ENCODE measurements at regions not wholly inside any gene's neighbourhood (a gene's known extent, or its start where the extent isn't known, plus 50 kb on each side); places are given as distances from the start of the nearest gene placed in this dataset.

DNA sequence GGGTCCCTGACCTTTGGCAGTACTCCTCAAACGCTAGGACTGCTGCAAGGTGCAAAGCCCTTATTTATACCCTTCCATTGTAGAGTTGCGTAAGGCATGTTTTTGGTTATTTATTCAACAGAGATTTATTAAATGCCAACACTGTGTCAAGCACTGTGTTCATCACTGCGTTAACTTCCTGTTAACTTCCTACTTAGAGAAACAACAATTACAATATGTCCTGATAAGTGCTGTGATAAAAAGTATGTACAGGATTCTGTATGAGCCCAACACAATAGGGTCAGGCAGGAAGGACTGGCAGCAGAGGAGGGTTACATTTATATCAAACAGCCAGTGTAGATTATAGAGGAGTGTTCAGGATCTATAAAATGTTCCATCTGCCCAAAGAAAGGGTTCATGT lies 812.8 kb upstream of the API5 start:
- DNase-seq (ENCODE audit: low spot score): no peak
- in situ Hi-C loops (cut with HindIII; ENCODE audit: low sequenced_read_pairs): no loop called here

GRCh38 chr11:42502151-42502550 lies 809.6 kb upstream of the API5 start:
- in situ Hi-C loops (cut with HindIII; ENCODE audit: low sequenced_read_pairs): no loop called here
- DNase-seq (ENCODE audit: low spot score): no peak

DNA sequence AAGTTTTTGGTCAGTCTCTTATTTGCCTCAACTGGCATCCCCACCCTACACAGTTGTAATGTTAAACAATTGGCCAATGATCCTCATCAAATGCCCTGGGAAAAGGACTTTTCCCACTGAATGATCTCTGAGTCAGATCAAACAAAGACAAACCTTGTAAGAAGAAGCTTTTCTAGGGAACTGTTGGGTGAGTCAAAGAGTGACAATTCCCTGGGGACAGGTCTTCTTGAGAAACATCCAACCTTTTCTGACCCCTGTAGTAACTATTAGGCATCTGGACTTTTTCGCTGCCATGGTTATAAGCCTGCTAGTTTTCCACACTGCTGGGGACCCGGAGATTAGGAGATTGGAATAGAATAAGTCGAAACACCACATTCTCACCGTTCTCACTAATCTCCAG lies 789.8 kb upstream of the API5 start:
- in situ Hi-C loops (cut with HindIII; ENCODE audit: low sequenced_read_pairs): no loop called here
- DNase-seq (ENCODE audit: low spot score): no peak

DNA sequence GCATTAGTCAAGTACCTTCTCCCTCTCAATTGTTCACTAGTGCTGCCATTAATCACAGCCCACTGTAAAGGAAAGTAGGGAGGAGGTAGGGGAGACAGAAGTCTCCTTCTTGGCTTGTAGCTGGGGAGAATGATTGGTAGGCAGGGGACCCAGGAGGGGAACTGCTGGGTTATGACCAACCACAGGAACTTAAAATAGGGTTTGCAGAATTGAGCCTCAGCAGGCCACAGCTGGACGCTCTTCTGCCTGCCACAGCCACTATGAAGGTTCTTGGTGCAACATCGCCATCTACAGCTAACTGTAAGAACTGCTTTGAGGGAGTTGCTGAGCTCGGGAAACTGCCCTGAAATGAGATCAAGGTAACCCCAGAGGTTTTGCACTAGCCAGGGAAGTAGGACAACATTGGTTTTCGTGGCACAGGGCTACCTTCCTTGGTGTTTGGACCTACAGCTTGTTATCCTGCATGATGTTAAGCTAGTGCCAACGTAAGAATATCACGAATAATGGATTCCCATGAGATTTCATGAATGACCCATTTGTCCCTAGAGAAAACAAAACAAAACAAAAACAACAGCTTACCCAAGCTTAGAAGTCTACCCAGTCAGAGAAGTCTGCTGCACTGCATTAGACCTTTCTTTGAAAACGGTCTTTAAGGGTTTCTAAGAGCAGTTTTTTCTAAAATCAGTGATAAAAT lies 787.1 kb upstream of the API5 start:
- in situ Hi-C loops (cut with HindIII; ENCODE audit: low sequenced_read_pairs): no loop called here
- peak; percentile 68 for DNase-seq (ENCODE audit: low spot score)

DNA sequence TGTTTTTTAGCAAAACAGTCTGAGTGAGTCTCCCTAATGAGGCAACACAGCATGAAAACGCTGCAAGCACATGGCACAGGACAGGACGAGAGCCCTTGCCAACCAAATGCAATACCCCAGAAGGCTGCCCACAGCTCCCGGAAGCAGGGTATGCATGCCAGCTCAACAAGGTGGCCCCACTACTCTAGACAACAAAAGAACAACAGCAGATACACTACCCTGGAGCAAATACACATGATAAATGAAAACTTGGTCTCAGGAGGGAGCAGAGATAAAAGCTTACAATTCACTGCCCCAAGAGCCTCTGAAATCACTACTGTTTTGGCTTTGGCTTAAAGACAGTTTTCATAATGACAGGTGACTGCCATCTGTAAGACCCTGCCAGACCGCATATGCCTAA lies 785.4 kb upstream of the API5 start:
- in situ Hi-C loops (cut with HindIII; ENCODE audit: low sequenced_read_pairs): no loop called here
- DNase-seq (ENCODE audit: low spot score): peak; percentile 95

DNA sequence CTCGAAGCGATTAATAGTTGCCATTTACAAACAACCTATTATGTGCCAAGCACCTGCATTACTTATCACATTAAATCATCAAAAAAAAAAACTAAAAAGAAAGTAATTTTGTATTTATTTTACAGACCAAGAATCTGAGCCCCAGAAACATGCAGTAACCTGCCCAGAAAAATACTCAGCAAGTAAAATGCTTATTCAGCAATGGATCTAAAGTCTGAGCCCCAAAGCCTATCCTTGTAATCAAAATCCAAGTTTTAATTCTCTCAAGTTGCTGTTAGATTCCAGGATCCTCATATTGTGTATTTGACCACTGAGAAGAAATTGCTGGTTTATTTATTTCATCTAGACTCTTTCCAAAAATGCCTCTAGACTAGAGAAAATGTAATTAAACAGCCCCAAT lies 783.3 kb upstream of the API5 start:
- in situ Hi-C loops (cut with HindIII; ENCODE audit: low sequenced_read_pairs): no loop called here

DNA sequence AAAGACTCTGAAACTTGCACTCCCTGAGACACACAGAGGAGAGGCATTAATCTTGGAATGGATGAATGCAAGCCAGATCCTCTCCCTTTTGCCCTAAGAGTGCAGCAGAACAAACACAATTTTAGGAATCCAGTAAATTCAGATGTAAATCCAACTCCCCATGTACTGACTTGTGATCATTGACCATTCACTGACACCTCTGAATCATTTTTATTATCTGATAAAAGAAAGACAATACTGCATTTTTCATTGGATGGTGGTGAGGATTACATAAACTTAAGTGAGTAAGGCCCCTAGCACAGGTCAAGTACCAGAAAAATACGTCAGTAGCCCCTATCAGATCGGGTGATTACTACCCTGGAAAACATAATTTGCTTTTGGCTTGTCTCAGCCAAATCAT lies 782.9 kb upstream of the API5 start:
- in situ Hi-C loops (cut with HindIII; ENCODE audit: low sequenced_read_pairs): no loop called here

More for the DNA sequence above, 783.3 kb upstream of the API5 start:
- no peak for DNase-seq (ENCODE audit: low spot score)

GRCh38 chr11:42536611-42537360 lies 775.0 kb upstream of the API5 start:
- DNase-seq (ENCODE audit: low spot score): no peak
- in situ Hi-C loops (cut with HindIII; ENCODE audit: low sequenced_read_pairs): no loop called here

More for the DNA sequence above, 782.9 kb upstream of the API5 start:
- DNase-seq (ENCODE audit: low spot score): no peak

- in situ Hi-C loops (cut with HindIII; ENCODE audit: low sequenced_read_pairs): no loop called here
- no peak for DNase-seq (ENCODE audit: low spot score)
These were observed 769.5 kb upstream of the API5 start for GRCh38 chr11:42542336-42542735.

- no peak for DNase-seq (ENCODE audit: low spot score)
- in situ Hi-C loops (cut with HindIII; ENCODE audit: low sequenced_read_pairs): no loop called here
These were observed 767.9 kb upstream of the API5 start for GRCh38 chr11:42543844-42544419.

DNA sequence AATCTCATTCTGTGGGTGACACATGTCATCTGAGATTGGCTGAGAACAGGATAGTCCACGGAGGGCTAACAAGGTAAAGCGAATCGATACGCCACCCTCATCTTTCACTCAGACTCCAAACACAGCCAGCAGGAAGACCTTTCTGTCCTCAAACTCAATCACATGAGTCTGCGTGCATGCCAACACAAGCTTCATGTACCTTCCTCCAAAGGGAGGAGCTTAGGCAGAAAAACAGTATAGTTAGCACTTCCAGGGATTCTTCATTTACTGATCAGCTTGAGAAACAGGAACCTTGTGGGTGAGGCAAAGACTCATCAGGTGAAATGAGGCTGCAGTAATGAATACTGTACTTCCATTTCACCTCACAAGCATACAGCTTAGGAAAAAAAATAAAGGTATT lies 767.1 kb upstream of the API5 start:
- in situ Hi-C loops (cut with HindIII; ENCODE audit: low sequenced_read_pairs): no loop called here
- no peak for DNase-seq (ENCODE audit: low spot score)

DNA sequence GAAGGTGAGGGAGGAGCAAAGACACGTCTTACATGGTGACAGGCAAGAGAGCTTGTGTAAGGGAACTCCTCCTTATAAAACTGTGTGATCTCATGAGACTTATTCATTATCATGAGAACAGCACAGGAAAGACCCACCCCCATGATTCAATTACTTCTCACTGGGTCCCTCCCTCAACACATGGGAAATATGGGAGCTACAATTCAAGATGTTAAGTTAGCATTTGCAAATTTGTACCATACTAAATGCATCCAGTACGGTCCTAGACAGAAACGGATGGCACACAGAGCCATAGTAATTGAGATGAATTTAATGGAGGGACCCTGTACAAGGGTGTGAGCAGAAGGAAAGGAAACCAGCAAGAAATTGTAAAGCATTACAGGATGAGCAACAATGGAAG lies 765.8 kb upstream of the API5 start:
- in situ Hi-C loops (cut with HindIII; ENCODE audit: low sequenced_read_pairs): no loop called here
- DNase-seq (ENCODE audit: low spot score): no peak

DNA sequence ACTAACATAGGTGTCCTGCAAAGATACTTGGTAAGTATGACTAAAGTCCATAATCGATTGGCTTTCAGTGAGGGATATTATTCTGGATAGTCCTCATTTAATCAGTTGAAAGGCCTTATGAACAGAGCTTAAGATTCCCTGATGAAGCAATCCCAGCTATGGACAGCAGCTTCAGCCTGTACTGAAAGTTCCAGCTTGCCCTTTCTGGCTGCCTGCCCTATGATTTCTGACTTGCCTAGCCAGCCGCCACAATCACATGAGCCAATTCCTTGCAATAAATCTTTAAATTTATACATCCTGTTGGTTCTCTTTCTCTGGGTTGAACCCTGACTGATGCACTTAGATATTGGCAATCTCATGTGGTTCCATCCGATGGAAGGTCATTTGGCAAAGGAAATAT lies 759.0 kb upstream of the API5 start:
- peak; percentile 38 for DNase-seq (ENCODE audit: low spot score)
- in situ Hi-C loops (cut with HindIII; ENCODE audit: low sequenced_read_pairs): no loop called here

DNA sequence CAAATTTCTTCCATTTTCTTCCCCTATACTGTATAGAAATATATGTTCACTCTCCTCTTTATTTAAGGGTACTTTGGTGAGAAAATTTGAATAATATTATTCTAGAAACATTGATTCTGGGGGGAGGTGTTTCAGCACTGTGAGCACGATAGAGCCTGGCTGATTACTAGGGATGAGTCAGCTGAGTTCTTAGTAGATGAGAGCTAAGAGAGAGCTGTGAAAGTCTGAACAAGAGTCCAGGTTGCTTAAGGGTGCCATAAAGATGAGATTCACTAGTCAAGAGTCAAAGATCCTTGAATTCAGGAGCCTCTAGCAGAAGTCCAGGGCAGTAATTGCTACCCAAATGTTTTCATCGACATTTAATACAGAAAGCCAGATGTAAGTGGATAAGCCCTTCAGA lies 756.6 kb upstream of the API5 start:
- in situ Hi-C loops (cut with HindIII; ENCODE audit: low sequenced_read_pairs): no loop called here
- DNase-seq (ENCODE audit: low spot score): no peak

GRCh38 chr11:42571131-42571877 lies 740.5 kb upstream of the API5 start:
- DNase-seq (ENCODE audit: low spot score): peak; percentile 77
- in situ Hi-C loops (cut with HindIII; ENCODE audit: low sequenced_read_pairs): no loop called here

GRCh38 chr11:42571878-42572610 lies 739.8 kb upstream of the API5 start:
- in situ Hi-C loops (cut with HindIII; ENCODE audit: low sequenced_read_pairs): no loop called here
- peak; percentile 93 for DNase-seq (ENCODE audit: low spot score)

DNA sequence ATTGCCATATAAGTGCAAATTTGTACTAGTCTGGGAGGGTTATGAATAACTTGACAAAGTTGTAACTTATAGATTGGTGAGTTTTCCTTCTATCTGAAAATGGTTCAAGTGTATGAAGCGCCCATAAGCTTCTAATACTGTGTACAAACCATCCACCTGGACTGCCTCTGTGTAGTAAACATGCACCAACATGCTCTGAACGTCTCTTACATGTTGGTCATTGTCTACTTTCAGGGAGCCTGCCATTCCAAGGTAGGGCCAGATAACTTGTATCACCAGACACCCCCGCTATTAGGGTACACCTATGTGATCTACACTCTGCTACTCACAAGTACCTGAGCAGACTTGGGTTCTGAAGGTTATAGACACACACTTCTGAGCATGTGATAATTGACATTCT lies 735.5 kb upstream of the API5 start:
- DNase-seq (ENCODE audit: low spot score): no peak
- in situ Hi-C loops (cut with HindIII; ENCODE audit: low sequenced_read_pairs): no loop called here

- in situ Hi-C loops (cut with HindIII; ENCODE audit: low sequenced_read_pairs): no loop called here
- DNase-seq (ENCODE audit: low spot score): no peak
These were observed 722.5 kb upstream of the API5 start for GRCh38 chr11:42589286-42589685.

GRCh38 chr11:42591841-42592240 lies 720.0 kb upstream of the API5 start:
- in situ Hi-C loops (cut with HindIII; ENCODE audit: low sequenced_read_pairs): no loop called here
- no peak for DNase-seq (ENCODE audit: low spot score)
